ENCODE measurements at regions not wholly inside any gene's neighbourhood (a gene's known extent, or its start where the extent isn't known, plus 50 kb on each side); places are given as distances from the start of the nearest gene placed in this dataset.
"Not testable (repeated sequence)": the region's sequence is repeated elsewhere in the genome, so short reads cannot be mapped to it uniquely, and the experiment has no call there.

DNA sequence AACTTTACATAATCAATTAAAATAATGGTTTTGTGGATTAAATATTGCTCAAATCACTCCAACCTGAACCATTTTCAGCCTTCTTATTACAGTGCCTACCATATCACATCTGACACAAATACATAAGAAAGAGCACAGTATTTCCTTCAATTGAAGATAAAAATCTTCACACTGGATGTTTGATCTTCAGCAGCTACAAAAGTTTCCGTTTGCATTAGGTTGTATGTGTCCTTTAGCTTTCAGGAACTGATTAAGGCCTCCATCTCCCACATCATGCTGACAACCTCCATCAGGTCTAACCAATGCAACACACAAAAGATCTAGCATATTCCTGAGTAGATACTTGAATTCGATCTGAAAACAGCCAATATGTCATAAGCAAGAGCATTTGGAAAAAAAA, 195.1 kb upstream of the NR5A2 start:
- CTCF ChIA-PET: interaction anchor here (0.7 to 1.2 kb wide), 2 partner anchors 30 to 111 kb away, joined by 3 read pairs; no protein-coding TSS in a partner anchor
- ATAC-seq: no peak
- intact Hi-C loops (cut with DNase I, micrococcal nuclease): no loop called here

DNA sequence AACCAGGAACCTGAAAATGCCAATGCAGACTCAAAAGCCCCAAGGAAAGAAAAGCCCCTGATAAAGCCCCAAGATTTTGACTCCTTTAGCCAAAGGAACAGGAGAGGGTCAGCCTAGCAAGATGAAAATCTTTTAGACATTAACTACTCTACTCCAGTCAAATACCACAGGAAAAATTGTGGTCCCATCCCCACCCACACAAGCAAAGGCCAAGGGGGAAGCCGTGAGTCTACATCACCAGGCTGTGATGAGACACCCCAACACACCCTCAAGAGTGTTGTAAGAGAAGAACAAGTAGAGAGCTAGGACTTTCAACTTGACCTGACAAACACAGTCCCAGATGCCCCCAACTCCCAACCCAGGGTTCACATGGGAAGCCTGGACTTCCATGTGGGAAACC, 192.8 kb upstream of the NR5A2 start:
- Mint-ChIP-seq H3K27me3 (peaks cover 17% of the 10 kb centered on the region), H3K27ac (no peak overlapping the region), H3K9me3 (ENCODE audit: low read depth) (peaks cover 7% of the 10 kb centered on the region), H3K36me3 (ENCODE audit: low read depth) (no peaks in the 10 kb centered on the region), H3K4me1 (peaks cover 3% of the 10 kb centered on the region), H3K4me3 (no peak overlapping the region)
- no peak for ATAC-seq
- CTCF ChIA-PET: no interaction called here
- POLR2A ChIA-PET: no interaction called here
- intact Hi-C loops (cut with DNase I, micrococcal nuclease): no loop called here
- DNase-seq: no peak

More for the DNA sequence above, 195.1 kb upstream of the NR5A2 start:
- H3K4me1 Mint-ChIP-seq: peaks cover 3% of the 10 kb centered on the region
- POLR2A ChIA-PET: no interaction called here
- no peak for DNase-seq
- H3K27ac Mint-ChIP-seq: no peak overlapping the region
- no peaks in the 10 kb centered on the region for H3K9me3 Mint-ChIP-seq (ENCODE audit: low read depth)
- H3K4me3 Mint-ChIP-seq: no peak overlapping the region
- no peaks in the 10 kb centered on the region for H3K36me3 Mint-ChIP-seq (ENCODE audit: low read depth)
- peaks cover 16% of the 10 kb centered on the region for H3K27me3 Mint-ChIP-seq

DNA sequence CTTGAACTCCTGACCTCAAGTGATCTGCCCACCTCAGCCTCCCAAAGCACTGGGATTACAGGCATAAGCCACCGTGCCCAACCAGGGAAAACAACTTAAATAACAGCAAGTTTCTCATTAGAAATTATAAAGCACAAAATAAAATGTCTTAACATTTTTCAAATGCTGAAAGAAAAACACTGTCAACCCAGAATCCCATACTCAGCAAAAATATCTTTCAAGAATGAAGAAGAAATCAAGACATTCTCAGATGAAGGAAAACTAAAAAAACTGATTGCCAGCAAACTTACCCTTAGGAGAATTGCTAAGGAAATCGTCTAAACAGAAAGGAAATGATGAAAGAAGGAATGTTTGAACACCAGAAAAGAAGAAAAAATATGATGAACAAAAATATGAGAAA, 191.1 kb upstream of the NR5A2 start:
- Mint-ChIP-seq H3K4me3 (no peak overlapping the region), H3K9me3 (ENCODE audit: low read depth) (peaks cover 7% of the 10 kb centered on the region), H3K4me1 (peaks cover 3% of the 10 kb centered on the region), H3K27ac (no peak overlapping the region), H3K36me3 (ENCODE audit: low read depth) (no peaks in the 10 kb centered on the region), H3K27me3 (peaks cover 15% of the 10 kb centered on the region)
- no peak for DNase-seq
- ChIA-PET POLR2A (no interaction called here), CTCF (no interaction called here)
- intact Hi-C loops (cut with DNase I, micrococcal nuclease): no loop called here
- ATAC-seq: no peak

DNA sequence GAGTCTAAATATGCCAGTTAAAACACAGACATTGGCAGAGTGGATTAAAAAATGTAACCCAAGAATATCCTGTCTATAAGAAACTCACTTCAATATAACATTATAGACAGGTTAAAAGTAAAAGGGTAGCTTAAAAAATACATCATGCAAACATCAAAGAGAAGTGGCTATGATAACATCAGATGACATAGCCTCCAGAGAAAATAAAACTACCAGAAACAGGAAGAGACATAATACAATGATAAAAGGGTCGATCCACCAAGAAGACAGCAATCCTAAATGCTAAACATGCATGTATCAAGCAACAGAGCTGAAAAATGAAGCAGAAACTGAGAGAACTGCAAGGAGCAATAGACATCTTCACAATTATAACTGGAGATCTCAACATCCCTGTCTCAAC, 190.2 kb upstream of the NR5A2 start:
- POLR2A ChIA-PET: no interaction called here
- ATAC-seq (no peak), DNase-seq (no peak)
- CTCF ChIA-PET: no interaction called here
- H3K9me3 Mint-ChIP-seq (ENCODE audit: low read depth): peaks cover 7% of the 10 kb centered on the region
- no peak overlapping the region for H3K27ac Mint-ChIP-seq
- no peaks in the 10 kb centered on the region for H3K36me3 Mint-ChIP-seq (ENCODE audit: low read depth)
- peaks cover 15% of the 10 kb centered on the region for H3K27me3 Mint-ChIP-seq
- peaks cover 3% of the 10 kb centered on the region for H3K4me1 Mint-ChIP-seq
- intact Hi-C loops (cut with DNase I, micrococcal nuclease): no loop called here
- no peak overlapping the region for H3K4me3 Mint-ChIP-seq

DNA sequence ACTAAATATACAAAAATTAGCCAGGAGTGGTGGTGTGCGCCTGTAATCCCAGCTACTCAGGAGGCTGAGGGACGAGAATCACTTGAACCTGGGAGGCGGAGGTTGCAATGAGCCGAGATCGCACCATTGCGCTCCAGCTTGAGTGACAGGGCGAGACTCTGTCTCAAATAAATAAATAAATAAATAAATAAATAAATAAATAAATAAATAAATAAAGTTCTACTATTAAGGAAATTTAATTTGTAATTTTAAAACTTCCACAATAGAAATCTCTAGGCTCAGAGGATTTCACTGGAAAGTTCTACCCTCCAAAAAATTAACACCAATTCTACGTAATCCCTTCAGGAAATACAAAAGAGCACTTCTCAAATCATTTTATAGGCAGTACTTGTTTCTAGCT, 187.9 kb upstream of the NR5A2 start:
- H3K27ac Mint-ChIP-seq; H3K4me3 Mint-ChIP-seq; DNase-seq; H3K9me3 Mint-ChIP-seq (ENCODE audit: low read depth); H3K4me1 Mint-ChIP-seq; ATAC-seq; H3K27me3 Mint-ChIP-seq; H3K36me3 Mint-ChIP-seq (ENCODE audit: low read depth); CTCF ChIA-PET; POLR2A ChIA-PET; intact Hi-C loops (cut with DNase I, micrococcal nuclease): not testable (repeated sequence)

DNA sequence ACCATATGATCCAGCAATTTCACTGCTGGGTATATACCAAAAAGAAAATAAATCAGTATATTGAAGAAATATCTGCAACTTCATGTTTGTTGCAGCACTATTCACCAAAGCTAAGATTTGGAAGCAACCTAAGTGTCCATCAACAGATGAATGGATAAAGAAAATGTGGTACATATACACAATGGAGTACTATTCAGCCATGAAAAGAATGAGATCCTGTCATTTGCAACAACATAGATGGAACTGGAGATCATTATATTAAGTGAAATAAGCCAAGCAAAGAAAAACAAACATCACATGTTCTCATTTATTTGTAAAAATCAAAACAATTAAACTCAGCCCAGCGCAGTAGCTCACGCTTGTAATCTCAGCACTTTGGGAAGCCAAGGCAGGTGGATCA, 184.4 kb upstream of the NR5A2 start:
- H3K27me3 Mint-ChIP-seq; H3K4me1 Mint-ChIP-seq; H3K9me3 Mint-ChIP-seq (ENCODE audit: low read depth); ATAC-seq; DNase-seq; H3K4me3 Mint-ChIP-seq; H3K36me3 Mint-ChIP-seq (ENCODE audit: low read depth); H3K27ac Mint-ChIP-seq; intact Hi-C loops (cut with DNase I, micrococcal nuclease); POLR2A ChIA-PET: not testable (repeated sequence)
- CTCF ChIA-PET: interaction anchor here (0.5 to 1.0 kb wide), 2 partner anchors 15 to 281 kb away, joined by 3 to 6 read pairs; no protein-coding TSS in a partner anchor

DNA sequence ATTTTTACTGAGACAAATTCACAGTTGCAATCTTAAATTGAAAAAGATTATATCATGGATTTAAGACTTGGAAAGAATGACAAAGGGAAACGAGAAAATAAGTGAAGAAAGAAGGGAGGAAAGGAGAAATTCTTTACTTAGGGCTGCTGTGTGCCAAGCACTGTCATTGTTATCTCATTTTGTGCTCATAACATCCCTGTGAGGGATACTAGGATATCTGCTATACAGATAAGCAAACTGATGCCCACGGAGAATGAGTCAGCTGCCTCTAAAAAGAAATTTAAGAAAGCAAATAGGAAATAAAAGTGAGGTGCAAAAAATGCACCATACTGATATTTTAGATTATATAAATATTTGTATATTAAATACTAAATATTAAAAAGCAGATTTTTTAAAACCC, 183.6 kb upstream of the NR5A2 start:
- DNase-seq: no peak
- H3K27me3 Mint-ChIP-seq: peaks cover 11% of the 10 kb centered on the region
- no peak overlapping the region for H3K4me3 Mint-ChIP-seq
- H3K36me3 Mint-ChIP-seq (ENCODE audit: low read depth): no peaks in the 10 kb centered on the region
- no peak for ATAC-seq
- intact Hi-C loops (cut with DNase I, micrococcal nuclease): no loop called here
- no peak overlapping the region for H3K27ac Mint-ChIP-seq
- H3K9me3 Mint-ChIP-seq (ENCODE audit: low read depth): peaks cover 2% of the 10 kb centered on the region
- ChIA-PET CTCF (no interaction called here), POLR2A (no interaction called here)
- no peaks in the 10 kb centered on the region for H3K4me1 Mint-ChIP-seq

DNA sequence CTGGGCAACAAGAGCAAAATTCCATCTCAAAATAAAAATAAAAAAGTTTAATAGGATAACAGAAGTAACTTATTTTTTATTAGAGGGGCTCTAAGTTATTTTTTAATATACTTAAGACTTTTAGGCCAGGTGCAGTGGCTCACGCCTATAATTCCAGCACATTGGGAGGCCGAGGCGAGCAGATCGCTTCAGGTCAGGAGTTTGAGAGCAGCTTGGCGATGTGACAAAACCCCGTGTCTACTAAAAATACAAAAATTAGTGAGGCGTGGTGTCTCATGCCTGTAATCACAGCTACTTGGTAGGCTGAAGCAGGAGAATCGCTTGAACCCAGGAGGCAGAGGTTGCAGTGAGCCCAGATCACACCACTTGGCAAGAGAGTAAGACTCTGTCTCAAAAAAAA, 180.5 kb upstream of the NR5A2 start:
- Mint-ChIP-seq H3K27me3 (peaks cover 14% of the 10 kb centered on the region), H3K36me3 (ENCODE audit: low read depth) (no peaks in the 10 kb centered on the region), H3K9me3 (ENCODE audit: low read depth) (no peaks in the 10 kb centered on the region), H3K4me1 (no peaks in the 10 kb centered on the region), H3K27ac (no peak overlapping the region), H3K4me3 (no peak overlapping the region)
- ChIA-PET POLR2A (no interaction called here), CTCF (no interaction called here)
- ATAC-seq: no peak
- intact Hi-C loops (cut with DNase I, micrococcal nuclease): no loop called here
- DNase-seq: no peak

DNA sequence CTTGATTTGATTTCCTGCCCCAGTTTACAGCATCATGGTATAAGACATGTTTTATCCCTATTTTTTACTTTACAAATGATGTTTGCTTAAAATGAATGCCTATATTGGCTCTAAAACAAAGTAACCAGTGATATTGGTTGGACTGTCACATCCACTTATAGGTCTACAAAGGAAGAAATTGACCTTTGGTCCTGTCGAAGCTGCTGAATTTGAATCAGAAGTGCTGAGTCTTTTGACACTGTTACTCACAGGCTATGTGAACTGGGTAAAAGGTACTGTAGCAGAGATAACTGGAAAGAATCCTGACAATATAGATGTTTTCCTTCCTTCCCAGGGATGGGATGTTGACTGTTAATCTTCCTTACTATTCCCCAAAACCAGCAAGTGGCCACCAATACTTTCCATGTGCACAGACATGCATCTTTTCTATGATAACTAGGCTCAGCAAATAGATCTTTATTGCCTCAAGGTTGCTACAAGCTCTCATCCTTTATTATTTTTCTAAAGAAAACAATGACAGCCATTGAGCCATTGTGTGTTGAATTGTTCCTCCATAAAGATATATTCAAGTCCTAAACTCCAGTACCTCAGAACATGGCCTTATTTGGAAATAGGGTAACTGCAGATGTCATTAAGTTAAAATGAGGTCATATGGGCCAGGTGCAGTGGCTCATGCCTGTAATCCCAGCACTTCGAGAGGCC, 175.9 kb upstream of the NR5A2 start:
- H3K36me3 Mint-ChIP-seq (ENCODE audit: low read depth): no peaks in the 10 kb centered on the region
- ATAC-seq (no peak), DNase-seq (no peak)
- no peak overlapping the region for H3K27ac Mint-ChIP-seq
- no peak overlapping the region for H3K4me3 Mint-ChIP-seq
- H3K4me1 Mint-ChIP-seq: no peaks in the 10 kb centered on the region
- ChIA-PET CTCF (no interaction called here), POLR2A (no interaction called here)
- no peaks in the 10 kb centered on the region for H3K9me3 Mint-ChIP-seq (ENCODE audit: low read depth)
- intact Hi-C loops (cut with DNase I, micrococcal nuclease): no loop called here
- H3K27me3 Mint-ChIP-seq: peaks cover 11% of the 10 kb centered on the region

DNA sequence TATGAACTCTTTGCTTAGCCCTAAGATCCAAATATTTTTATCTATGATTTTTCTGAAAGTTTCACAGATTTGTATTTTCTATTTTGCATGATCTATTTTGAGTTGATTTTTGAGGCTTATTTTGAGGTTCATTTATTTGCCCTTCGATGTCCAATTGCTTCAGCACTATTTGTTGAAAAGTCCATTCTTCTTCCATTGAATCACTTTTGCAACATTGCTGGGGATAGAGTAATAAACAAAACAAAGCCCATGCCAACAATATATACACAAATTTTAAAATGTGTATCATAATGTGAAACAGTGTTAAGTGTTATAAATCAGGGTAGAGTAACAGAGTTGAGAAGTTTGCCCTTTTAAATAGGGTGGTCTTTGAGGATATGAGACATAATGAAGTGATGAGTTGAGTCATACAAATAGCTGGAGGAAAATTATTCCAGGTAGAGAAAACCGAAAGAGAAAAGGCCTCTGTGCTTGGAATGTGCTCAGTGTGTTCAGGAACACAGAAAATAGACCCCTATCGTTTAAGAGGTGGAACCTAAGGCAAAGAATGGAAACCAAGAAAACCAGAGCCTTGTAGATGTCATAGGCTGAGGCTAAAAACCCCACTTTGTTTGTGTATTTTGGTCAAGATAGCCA, 172.7 kb upstream of the NR5A2 start:
- DNase-seq: no peak
- Mint-ChIP-seq H3K9me3 (ENCODE audit: low read depth) (no peaks in the 10 kb centered on the region), H3K4me3 (no peak overlapping the region), H3K27ac (no peak overlapping the region), H3K27me3 (peaks cover 9% of the 10 kb centered on the region), H3K4me1 (peaks cover 8% of the 10 kb centered on the region), H3K36me3 (ENCODE audit: low read depth) (no peaks in the 10 kb centered on the region)
- CTCF ChIA-PET: no interaction called here
- ATAC-seq: no peak
- intact Hi-C loops (cut with DNase I, micrococcal nuclease): no loop called here
- POLR2A ChIA-PET: no interaction called here

DNA sequence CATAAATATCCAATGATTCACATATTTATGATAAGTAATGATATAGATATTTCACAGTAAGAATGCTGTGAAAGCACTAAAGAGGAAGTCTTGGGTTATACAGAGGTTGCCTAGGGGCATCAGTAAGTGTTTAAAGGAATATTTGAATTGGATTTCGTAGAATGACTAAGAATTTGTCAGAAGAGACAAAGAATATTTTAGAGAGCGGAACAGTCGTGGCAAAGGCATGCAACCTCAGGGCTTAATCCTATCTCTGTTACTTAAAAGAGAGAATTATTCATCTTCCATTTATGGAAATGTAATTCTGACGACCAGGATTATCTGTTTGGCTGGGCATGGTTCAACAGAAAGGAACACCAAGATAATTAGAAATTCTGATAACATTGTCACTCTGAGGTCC, 171.9 kb upstream of the NR5A2 start:
- no peak overlapping the region for H3K4me3 Mint-ChIP-seq
- CTCF ChIA-PET: no interaction called here

DNA sequence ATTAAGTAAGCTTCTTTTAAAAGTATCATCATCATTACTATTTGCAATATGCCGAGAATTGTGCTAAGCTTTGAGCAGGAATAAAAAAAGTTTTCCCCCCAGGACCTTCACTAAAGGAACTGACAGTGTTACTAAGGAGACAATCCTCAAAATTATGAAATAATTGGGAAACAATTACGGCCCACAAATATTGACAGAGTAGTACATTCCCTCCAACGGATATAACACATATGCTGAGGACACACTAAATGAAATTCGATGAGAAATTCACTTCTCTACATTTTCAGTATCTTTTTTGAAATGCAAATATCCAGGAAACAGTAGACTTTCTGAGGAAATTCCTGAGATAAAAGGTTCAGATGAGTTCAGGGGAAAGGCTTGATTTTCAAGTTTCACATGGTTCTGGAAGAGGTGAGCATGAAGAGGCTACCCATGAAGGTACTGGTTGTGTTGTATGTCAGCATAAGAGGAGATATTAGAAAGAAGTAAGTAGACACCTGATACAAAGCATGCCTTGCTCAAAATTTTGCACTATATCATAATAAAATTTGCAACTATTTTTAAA, 171.2 kb upstream of the NR5A2 start:
- DNase-seq (no peak), ATAC-seq (no peak)
- POLR2A ChIA-PET: no interaction called here
- Mint-ChIP-seq H3K36me3 (ENCODE audit: low read depth) (no peaks in the 10 kb centered on the region), H3K27me3 (peaks cover 11% of the 10 kb centered on the region), H3K27ac (no peak overlapping the region), H3K4me3 (no peak overlapping the region), H3K9me3 (ENCODE audit: low read depth) (no peaks in the 10 kb centered on the region), H3K4me1 (peaks cover 8% of the 10 kb centered on the region)
- CTCF ChIA-PET: no interaction called here
- intact Hi-C loops (cut with DNase I, micrococcal nuclease): no loop called here

More for the DNA sequence above, 171.9 kb upstream of the NR5A2 start:
- Mint-ChIP-seq H3K9me3 (ENCODE audit: low read depth) (no peaks in the 10 kb centered on the region), H3K4me1 (peaks cover 8% of the 10 kb centered on the region), H3K36me3 (ENCODE audit: low read depth) (no peaks in the 10 kb centered on the region), H3K27me3 (peaks cover 9% of the 10 kb centered on the region), H3K27ac (no peak overlapping the region)
- no peak for DNase-seq
- ATAC-seq: no peak
- intact Hi-C loops (cut with DNase I, micrococcal nuclease): no loop called here
- POLR2A ChIA-PET: no interaction called here
